ENCODE measurements at regions not wholly inside any gene's neighbourhood (a gene's known extent, or its start where the extent isn't known, plus 50 kb on each side); places are given as distances from the start of the nearest gene placed in this dataset.

DNA sequence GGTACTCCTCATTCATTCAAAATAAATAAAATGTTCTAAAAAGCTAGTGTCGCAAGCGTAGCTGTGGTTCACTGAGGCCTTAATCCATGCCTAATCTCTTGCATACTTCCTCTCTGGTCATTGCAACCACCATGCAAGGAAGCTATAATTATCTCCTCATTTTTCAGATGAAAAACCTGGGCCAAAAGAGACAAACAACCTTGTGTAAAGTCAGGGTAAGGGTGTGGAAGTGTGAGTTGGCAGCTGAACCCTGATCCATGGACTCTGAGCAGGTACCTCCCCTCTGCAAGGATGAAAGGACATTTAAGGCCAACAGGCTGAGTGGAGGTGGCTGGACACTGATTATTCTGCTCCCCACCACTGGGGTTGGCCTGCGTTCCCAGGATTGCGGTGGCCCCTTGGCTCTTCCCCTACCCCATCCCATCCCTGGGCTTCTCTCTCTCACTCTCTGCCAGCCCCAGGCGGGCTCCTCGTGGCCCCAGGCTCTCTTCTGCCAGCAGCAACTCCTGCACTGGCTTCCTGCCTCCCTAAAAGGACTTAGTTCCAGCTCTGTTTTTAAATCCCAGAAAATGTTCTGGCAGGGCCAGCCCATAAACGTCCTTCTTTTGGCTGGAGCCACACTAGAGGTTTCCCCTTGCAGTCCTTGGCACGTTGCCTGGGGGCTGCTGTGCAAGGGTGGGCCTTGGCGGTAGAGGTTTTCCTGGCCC, 72.0 kb upstream of the AFF3 start:
- Histone ChIP-seq H3K27ac (peak overlapping the region; percentile 30), H3K4me1 (peaks cover 33% of the 10 kb centered on the region), H3K4me3 (no peak overlapping the region), H3K9me3 (no peaks in the 10 kb centered on the region), H3K36me3 (ENCODE audit: insufficient read depth in 1 of 2, low read depth in 1 of 2) (no peaks in the 10 kb centered on the region), H3K27me3 (ENCODE audit: insufficient read depth in 3 of 3, low read length in 2 of 3) (no peaks in the 10 kb centered on the region)
- DNase-seq (no peak), ATAC-seq (peak in 3 of 4 donors; percentile 38 to 61 (median 54))
- TF ChIP-seq, protein P1, sequence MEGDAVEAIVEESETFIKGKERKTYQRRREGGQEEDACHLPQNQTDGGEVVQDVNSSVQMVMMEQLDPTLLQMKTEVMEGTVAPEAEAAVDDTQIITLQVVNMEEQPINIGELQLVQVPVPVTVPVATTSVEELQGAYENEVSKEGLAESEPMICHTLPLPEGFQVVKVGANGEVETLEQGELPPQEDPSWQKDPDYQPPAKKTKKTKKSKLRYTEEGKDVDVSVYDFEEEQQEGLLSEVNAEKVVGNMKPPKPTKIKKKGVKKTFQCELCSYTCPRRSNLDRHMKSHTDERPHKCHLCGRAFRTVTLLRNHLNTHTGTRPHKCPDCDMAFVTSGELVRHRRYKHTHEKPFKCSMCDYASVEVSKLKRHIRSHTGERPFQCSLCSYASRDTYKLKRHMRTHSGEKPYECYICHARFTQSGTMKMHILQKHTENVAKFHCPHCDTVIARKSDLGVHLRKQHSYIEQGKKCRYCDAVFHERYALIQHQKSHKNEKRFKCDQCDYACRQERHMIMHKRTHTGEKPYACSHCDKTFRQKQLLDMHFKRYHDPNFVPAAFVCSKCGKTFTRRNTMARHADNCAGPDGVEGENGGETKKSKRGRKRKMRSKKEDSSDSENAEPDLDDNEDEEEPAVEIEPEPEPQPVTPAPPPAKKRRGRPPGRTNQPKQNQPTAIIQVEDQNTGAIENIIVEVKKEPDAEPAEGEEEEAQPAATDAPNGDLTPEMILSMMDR (IDR thresholded peaks at IDR 0.05), result no peak
- 12 to 23% (median 22%) methylated on average over 9 of the region's 9 CpGs for WGBS, 3 donors
- intact Hi-C loops (cut with DNase I), result no loop called here

DNA sequence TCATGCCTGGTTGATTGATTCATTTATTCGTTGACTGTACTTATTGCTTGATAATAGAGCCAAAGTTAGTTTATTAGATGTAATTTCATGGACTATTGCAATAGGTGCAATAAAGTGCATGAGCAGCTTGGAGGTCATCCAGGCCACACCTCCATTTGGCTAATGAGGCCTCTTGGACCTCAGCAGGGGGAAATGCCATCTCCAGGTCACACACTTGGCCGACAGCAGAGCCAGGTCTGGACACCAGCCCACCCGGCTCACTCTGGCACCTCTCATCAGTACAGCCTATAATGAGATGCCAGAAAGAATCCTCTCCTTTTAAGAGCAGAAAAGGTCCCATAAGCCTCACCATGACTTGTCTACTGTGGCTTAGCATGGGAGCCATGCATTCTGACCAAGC, 71.2 kb upstream of the AFF3 start:
- 24 to 31% (median 28%) methylated on average over 3 of the region's 3 CpGs for WGBS, 3 donors
- Histone ChIP-seq H3K9me3 (no peaks in the 10 kb centered on the region), H3K4me3 (no peak overlapping the region), H3K27ac (no peak overlapping the region), H3K27me3 (ENCODE audit: insufficient read depth in 3 of 3, low read length in 2 of 3) (no peaks in the 10 kb centered on the region), H3K36me3 (ENCODE audit: insufficient read depth in 1 of 2, low read depth in 1 of 2) (no peaks in the 10 kb centered on the region), H3K4me1 (peaks cover 33% of the 10 kb centered on the region)
- intact Hi-C loops (cut with DNase I), result no loop called here
- TF ChIP-seq, protein P1 (IDR thresholded peaks at IDR 0.05), result no peak
- DNase-seq (peak in 1 of 2 donors; percentile 72), ATAC-seq (peak; percentile 3 to 91 (median 78))

DNA sequence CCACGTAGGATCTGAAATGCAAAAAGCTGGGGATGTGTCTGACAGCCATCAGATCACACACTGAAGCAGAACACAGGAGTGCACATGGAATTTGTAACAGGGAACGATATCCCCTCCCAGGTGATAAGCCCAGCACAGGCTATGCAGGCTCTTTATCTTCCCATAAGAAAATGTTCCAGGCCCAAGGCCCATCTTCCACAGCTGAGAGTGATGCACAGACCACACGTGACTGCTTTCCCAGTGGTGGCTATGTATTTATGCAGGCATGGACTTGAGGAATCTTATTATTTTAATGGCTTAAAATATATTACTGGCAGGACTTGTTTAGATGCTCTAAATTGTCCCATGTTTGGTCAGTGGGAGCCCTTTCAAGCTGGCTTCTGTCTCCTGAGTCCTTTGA, 70.5 kb upstream of the AFF3 start:
- H3K9me3 ChIP-seq, result no peaks in the 10 kb centered on the region
- no peak for DNase-seq
- TF ChIP-seq, protein P1 (IDR thresholded peaks at IDR 0.05), result no peak
- no peak for ATAC-seq
- H3K27ac ChIP-seq, result no peak overlapping the region
- H3K36me3 ChIP-seq (ENCODE audit: insufficient read depth in 1 of 2, low read depth in 1 of 2), result no peaks in the 10 kb centered on the region
- H3K4me3 ChIP-seq, result no peak overlapping the region
- intact Hi-C loops (cut with DNase I), result no loop called here
- no peaks in the 10 kb centered on the region for H3K27me3 ChIP-seq (ENCODE audit: insufficient read depth in 3 of 3, low read length in 2 of 3)
- H3K4me1 ChIP-seq, result peaks cover 33% of the 10 kb centered on the region
- 55 to 72% (median 59%) methylated on average over 3 of the region's 3 CpGs for WGBS, 3 donors

DNA sequence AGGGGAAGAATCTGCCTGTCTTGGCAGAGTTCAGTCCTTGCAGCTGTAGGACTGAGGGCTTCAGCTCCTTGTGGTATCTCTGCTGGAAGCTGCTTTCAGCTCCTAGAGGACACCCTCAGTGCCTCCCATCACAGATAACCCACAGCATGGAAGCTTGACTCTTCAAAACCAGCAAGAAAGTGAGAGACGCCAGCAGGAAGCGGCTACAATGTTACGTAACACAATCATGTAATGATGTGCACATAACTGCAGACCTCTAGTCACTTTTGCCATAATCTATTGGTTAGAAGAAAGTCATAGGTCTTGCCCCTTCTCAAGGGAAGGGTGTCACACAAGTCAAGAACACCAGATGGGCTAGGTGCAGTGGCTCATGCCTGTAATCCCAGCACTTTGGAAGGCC, 69.1 kb upstream of the AFF3 start:
- Histone ChIP-seq H3K4me1 (peaks cover 33% of the 10 kb centered on the region), H3K27ac (no peak overlapping the region), H3K9me3 (no peaks in the 10 kb centered on the region), H3K4me3 (no peak overlapping the region), H3K27me3 (ENCODE audit: insufficient read depth in 3 of 3, low read length in 2 of 3) (no peaks in the 10 kb centered on the region), H3K36me3 (ENCODE audit: insufficient read depth in 1 of 2, low read depth in 1 of 2) (no peaks in the 10 kb centered on the region)
- intact Hi-C loops (cut with DNase I), result no loop called here
- DNase-seq (no peak), ATAC-seq (no peak)
- TF ChIP-seq, protein P1 (IDR thresholded peaks at IDR 0.05), result no peak
- 58 to 86% (median 60%) methylated on average over 3 of the region's 3 CpGs for WGBS, 3 donors
